GM19328 (cell line): ENCODE measurements at regions not wholly inside any gene's neighbourhood (a gene's known extent, or its start where the extent isn't known, plus 50 kb on each side); places are given as distances from the start of the nearest gene placed in this dataset.

Source experiments
- ATAC-seq: cut with Tn5 transposase; IDR thresholded peaks from one replicate; pipeline ENCODE4 v1.9.1; 2021; ENCODE audit warnings: mild to moderate bottlenecking, moderate library complexity; ENCODE audit not compliant: unreplicated experiment

DNA sequence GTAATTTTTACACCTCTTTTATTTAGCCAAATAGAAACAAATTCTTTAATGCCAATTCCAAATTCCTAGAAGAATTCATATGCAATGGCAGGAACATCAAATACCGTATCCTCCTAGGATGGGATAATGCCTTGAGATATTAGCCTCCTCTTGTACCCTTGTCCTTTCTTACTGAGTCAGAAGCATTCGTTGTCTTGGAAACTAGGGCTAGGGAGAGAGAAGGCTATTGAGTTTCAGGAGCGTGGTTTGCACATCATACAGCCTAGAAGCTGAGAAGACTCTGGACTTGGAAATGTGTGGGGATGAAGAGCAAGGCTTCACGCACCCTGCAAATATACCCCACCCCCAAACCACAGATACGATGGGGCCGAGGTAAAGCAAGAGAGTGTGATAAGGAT, 300.7 kb downstream of the SP3 start:
- no peak for ATAC-seq

GRCh38 chr2:173666171-173666888, 298.8 kb downstream of the SP3 start:
- ATAC-seq, result no peak

DNA sequence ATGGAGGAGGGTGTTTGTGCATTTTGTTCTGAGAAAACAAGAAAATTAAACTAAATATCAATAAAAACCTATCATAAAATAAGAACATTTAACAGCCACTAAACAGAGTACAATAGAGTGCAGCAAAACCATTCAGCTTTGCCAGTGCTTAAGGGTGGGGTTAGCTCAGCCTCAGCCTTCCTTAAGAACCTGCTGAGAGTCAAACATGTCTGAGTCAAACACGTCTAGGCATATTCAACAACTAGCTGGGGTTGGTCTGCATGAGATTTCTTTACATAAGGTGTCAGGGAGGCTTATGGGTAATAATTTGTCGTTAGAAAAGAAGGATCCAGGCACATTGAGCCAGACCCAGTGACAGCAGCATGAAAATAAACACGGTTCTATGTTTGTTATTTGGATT, 298.2 kb downstream of the SP3 start:
- no peak for ATAC-seq

- no peak for ATAC-seq
These were observed 297.8 kb downstream of the SP3 start for GRCh38 chr2:173667415-173667814.

- no peak for ATAC-seq
These were observed 295.8 kb downstream of the SP3 start for GRCh38 chr2:173669271-173669853.

DNA sequence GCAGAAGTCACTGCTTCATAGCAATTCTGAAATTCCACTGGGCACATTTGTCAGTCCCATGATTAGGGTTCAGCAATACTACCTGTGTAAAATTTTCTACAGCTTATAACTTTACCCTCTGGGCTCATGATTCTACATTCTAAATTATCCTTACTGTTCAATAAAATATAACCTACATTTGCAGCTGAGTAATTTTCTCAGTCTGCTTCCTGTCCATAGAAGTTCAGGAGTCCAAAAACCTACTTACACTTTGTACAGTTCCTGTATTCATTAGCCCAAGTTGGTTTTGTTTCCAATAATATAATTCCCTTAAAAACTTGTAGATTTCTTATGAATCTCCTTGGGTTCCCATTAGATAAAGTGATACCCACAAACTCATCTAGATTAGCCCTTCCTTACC, 295.3 kb downstream of the SP3 start:
- ATAC-seq, result no peak

DNA sequence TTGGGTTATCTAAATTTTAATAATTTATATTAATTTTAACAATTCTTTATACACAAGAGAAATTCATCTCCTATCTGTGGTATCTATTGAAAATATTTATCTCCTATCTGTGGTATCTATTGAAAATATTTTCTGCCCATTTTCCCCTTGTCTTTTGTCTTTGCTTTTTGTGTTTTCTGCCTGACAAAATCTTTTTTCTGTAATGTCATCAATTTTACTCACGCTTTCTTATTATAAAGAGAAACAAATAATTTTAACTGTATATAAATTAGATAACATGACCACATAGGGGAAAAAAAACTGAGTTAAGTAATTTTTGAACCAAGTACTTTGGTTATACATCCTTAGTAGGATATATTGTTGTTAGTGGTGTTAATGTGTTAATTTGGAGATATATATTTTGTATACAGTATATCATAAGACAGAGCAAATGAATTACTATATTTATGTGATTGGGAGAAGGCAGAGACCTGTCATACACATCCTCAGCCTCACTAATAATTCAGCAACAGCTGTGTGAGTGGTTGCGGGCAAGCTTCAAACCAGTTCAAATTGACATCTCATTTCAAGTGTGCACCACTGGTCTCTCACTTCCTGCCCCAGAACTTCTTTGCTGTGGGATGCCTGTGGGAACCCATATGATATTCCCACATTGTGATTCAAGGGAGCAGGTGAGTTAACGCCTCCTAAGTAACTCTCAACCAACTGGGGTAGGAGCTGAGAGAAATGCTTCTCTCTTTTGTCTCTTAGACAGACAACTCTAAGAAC, 292.4 kb downstream of the SP3 start:
- ATAC-seq, result no peak

DNA sequence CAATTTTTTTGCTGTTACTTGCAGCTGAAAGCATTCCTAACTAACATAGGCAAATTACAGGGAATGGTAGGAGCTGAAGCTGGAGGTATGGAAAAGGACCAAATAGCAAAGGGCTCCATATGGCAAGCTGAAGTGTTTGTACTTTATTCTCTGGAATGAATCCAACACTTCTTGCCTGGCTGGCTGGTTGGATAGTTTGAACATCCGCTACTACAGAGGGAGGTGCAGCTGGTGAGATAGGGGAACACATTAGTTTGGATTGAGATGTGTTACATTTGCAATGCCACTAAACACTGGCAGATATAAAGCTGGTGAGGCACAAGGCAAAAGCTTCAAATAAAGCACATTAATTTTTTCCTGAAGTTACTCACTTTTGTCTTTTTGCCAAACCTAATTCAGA, 291.5 kb downstream of the SP3 start:
- ATAC-seq, result no peak

DNA sequence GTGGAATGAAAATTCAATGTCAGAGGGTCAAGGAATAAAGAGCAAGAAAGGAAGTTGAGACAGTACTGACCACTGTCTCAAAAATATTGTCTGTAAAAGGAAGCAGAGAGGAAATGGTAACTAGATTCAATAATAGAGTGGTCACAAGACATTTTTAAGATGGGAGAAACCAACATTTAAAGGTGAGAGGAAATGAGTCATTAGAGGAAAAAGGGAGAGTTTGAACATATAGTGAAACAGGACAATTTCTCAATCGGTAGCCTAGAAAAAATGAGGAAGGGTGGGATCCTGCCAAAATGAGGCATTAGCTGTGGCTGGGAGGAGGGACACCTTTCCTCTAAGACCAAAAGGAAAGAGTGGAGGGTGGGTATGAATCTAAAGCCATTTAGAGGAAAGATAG, 288.5 kb downstream of the SP3 start:
- no peak for ATAC-seq

GRCh38 chr2:173678186-173678585, 287.0 kb downstream of the SP3 start:
- no peak for ATAC-seq

GRCh38 chr2:173680574-173680973, 284.6 kb downstream of the SP3 start:
- no peak for ATAC-seq

DNA sequence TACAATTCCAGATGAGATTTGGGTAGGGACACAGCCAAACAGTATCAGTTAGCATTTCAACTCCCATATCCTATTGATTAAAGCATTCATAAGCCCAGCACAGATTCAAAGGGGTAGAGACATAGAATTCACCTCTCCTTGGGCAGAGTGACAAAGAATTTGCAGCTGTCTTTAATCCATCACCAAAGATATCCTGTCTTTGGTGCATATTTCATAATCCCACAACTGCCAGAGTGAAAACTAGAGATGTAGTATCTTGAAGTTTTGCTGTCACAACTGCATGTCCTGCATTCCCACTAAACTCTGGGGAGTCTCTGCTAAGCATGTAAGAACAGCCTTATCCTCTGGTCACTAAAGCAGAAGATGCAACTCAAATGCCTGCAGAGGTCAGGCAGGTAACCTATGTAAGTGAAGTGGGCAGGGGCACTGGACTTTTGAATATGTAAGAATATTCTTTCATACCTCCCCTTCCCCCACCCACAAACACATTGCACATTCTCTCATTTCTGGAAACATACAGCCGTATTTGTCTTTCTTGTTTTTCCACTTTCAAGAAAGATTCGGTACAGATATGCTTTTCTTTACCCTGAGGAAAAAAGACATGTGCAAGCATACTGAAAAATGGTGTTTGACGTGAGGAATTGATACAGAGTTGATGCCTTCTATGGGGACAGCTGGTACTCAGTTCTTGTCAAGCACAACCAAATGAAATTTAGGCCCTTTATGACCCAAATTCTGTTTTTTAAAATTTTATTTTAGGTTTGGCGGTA, 283.1 kb downstream of the SP3 start:
- ATAC-seq, result no peak

DNA sequence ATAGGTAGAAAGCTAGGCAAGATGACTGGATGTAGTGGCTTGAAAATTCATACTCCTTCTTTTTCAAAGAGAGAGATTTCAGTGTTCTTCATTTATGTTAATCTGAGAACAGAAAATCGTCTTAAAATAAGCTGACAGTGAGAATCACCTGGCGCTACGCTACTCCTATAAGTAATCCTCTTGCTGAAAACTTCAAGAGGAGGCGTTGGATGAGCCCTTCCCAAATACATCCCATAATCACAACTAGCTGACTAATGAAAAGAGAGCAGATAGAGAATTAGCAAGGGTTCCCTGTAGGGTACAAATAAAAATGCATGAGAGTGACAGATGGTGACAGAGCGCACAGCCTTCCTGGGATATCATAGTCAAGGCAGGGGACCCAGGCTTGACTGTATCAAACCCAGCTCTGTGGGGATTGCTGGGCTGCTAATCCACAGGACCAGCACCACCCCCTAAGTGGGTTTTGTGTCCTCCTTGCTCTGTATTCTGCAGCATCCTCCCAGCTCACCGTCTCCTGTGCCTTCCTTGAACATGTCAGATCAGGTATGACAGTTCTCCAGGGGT, 280.2 kb downstream of the SP3 start:
- no peak for ATAC-seq

GRCh38 chr2:173690349-173690748, 274.8 kb downstream of the SP3 start:
- no peak for ATAC-seq

GRCh38 chr2:173692068-173692467, 273.1 kb downstream of the SP3 start:
- no peak for ATAC-seq

DNA sequence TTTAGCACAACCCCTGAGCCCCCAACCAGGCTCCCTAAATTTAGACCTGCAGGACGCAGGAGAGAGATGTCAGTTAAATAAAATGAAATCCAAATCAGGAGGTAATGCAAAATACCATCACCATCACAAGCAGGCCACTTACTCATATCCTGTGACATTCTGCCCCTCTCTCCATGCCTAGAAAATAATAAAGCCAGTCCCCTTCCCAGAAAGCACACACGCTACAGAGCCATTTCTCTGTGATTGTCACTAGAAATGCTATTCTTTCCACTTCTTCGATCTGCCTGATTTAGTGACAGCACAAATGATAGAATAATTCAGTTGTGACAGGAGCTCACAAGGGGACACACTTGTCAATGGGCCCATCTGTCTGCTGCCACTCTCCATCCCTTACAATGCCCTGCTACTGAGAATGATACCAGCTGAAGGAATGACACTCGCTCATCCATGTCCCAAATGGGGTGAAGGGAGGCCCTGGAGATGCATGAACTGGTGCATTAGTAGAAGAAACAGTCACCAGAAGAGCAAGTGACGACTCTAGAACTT, 272.1 kb downstream of the SP3 start:
- no peak for ATAC-seq

DNA sequence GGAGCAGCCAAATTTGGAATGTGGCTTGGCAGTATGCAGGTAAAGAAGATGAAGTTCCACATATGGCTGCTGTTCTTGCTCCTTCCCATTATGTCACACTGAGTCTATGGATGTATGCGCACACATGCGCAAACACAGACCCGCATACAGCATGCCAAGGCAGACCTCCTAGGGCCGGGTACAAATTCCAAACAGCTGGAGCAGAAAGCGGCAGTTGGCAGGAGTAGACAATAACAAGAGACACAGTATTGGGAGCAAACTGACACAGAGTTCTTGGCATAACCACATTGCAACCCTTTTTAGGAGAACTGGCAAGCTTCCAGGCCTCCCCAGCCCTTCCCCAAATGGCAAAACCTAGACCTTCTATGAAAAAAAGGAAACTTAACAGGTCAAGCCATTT, 268.9 kb downstream of the SP3 start:
- ATAC-seq, result no peak

GRCh38 chr2:173697929-173698328, 267.2 kb downstream of the SP3 start:
- no peak for ATAC-seq

GRCh38 chr2:173705656-173706055, 259.5 kb downstream of the SP3 start:
- no peak for ATAC-seq

- ATAC-seq, result no peak
These were observed 258.2 kb downstream of the SP3 start for GRCh38 chr2:173706936-173707335.

DNA sequence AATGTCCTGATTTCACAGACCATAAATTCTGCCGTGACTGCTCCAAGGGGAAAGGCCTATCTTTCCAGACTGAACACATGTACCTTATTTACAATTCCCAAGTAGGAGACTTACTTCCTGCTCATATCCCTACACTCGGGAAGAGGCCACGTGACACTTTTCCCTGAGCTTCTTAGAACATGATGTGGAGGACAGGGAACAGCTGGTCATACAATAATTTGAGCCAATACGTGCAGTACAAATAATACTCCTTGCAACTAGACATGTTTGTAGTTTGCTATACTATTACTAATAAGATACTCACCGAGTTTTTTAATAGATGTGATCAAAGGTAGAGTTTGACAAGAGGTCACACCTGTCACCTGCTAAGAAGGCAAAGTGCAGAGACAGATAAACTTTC, 256.4 kb downstream of the SP3 start:
- no peak for ATAC-seq
